ENCODE measurements at regions not wholly inside any gene's neighbourhood (a gene's known extent, or its start where the extent isn't known, plus 50 kb on each side); places are given as distances from the start of the nearest gene placed in this dataset.

GRCh38 chr7:12889391-12889790 lies 202.0 kb downstream of the ARL4A start:
- Histone ChIP-seq H3K27me3 (ENCODE audit: control insufficient read depth in 4 of 4, insufficient read depth in 4 of 4, low read length in 3 of 4) (no peaks in the 10 kb centered on the region), H3K4me1 (ENCODE audit: control insufficient read depth in 4 of 4, insufficient read depth in 4 of 4, low read length in 3 of 4) (no peaks in the 10 kb centered on the region), H3K4me3 (ENCODE audit: low read depth in 1 of 3, low read length in 3 of 3) (no peak overlapping the region), H3K9me3 (ENCODE audit: control insufficient read depth in 4 of 4, low read length in 3 of 4) (no peaks in the 10 kb centered on the region), H3K9ac (ENCODE audit: low read depth in 1 of 2, low read length in 2 of 2) (no peak overlapping the region), H3K36me3 (ENCODE audit: control insufficient read depth in 4 of 4, insufficient read depth in 3 of 4, low read depth in 1 of 4, low read length in 3 of 4) (no peaks in the 10 kb centered on the region), H3K27ac (ENCODE audit: low read depth in 1 of 2, low read length in 2 of 2) (no peak overlapping the region)
- DNase-seq (ENCODE audit: low spot score), result no peak
- 92% methylated on average over 4 of the region's 4 CpGs for WGBS
- TF ChIP-seq ZBTB33 (IDR thresholded peaks at IDR 0.05) (no peak), GABPA (IDR thresholded peaks at IDR 0.05 in 1 of 2, conservative IDR thresholded peaks at IDR 0.05 in 1 of 2) (no peak), HNF4A (conservative IDR thresholded peaks at IDR 0.05) (no peak), CTCF (IDR thresholded peaks at IDR 0.05; ENCODE audit: low read depth, low read length, missing input control) (no peak), TAF1 (conservative IDR thresholded peaks at IDR 0.05) (no peak), YY1 (IDR thresholded peaks at IDR 0.05) (no peak), FOXA1 (IDR thresholded peaks at IDR 0.05) (no peak), JUND (IDR thresholded peaks at IDR 0.05) (no peak), RXRA (IDR thresholded peaks at IDR 0.05) (no peak), REST (IDR thresholded peaks at IDR 0.05) (no peak), RAD21 (IDR thresholded peaks at IDR 0.05) (no peak), SP1 (IDR thresholded peaks at IDR 0.05) (no peak)

GRCh38 chr7:12890586-12890985 lies 203.2 kb downstream of the ARL4A start:
- no peak overlapping the region for H3K4me3 ChIP-seq (ENCODE audit: low read depth in 1 of 3, low read length in 3 of 3)
- DNase-seq (ENCODE audit: low spot score), result no peak
- no peak overlapping the region for H3K9ac ChIP-seq (ENCODE audit: low read depth in 1 of 2, low read length in 2 of 2)
- no peaks in the 10 kb centered on the region for H3K27me3 ChIP-seq (ENCODE audit: control insufficient read depth in 4 of 4, insufficient read depth in 4 of 4, low read length in 3 of 4)
- no peaks in the 10 kb centered on the region for H3K9me3 ChIP-seq (ENCODE audit: control insufficient read depth in 4 of 4, low read length in 3 of 4)
- H3K4me1 ChIP-seq (ENCODE audit: control insufficient read depth in 4 of 4, insufficient read depth in 4 of 4, low read length in 3 of 4), result no peaks in the 10 kb centered on the region
- 97% methylated on average over 2 of the region's 2 CpGs for WGBS
- no peak overlapping the region for H3K27ac ChIP-seq (ENCODE audit: low read depth in 1 of 2, low read length in 2 of 2)
- H3K36me3 ChIP-seq (ENCODE audit: control insufficient read depth in 4 of 4, insufficient read depth in 3 of 4, low read depth in 1 of 4, low read length in 3 of 4), result no peaks in the 10 kb centered on the region
- TF ChIP-seq MAX (IDR thresholded peaks at IDR 0.05), result no peak
- no peak for TF ChIP-seq HNF4A (conservative IDR thresholded peaks at IDR 0.05)
- TF ChIP-seq RAD21 (IDR thresholded peaks at IDR 0.05), result no peak
- TF ChIP-seq SP1 (IDR thresholded peaks at IDR 0.05), result no peak
- TF ChIP-seq FOXA2 (IDR thresholded peaks at IDR 0.05), result no peak
- TF ChIP-seq HNF4G (IDR thresholded peaks at IDR 0.05), result no peak
- TF ChIP-seq REST (IDR thresholded peaks at IDR 0.05), result no peak
- no peak for TF ChIP-seq JUND (IDR thresholded peaks at IDR 0.05)
- no peak for TF ChIP-seq RXRA (IDR thresholded peaks at IDR 0.05)
- no peak for TF ChIP-seq ATF3 (IDR thresholded peaks at IDR 0.05)
- TF ChIP-seq GABPA (IDR thresholded peaks at IDR 0.05 in 1 of 2, conservative IDR thresholded peaks at IDR 0.05 in 1 of 2), result no peak
- no peak for TF ChIP-seq ZBTB33 (IDR thresholded peaks at IDR 0.05)
- TF ChIP-seq YY1 (IDR thresholded peaks at IDR 0.05), result no peak
- TF ChIP-seq FOXA1 (IDR thresholded peaks at IDR 0.05), result no peak
- TF ChIP-seq NR2F2 (IDR thresholded peaks at IDR 0.05), result no peak
- TF ChIP-seq EGR1 (IDR thresholded peaks at IDR 0.05; ENCODE audit: low read depth in 2 of 2), result no peak

Data from liver (tissue), 8 donors.